ENCODE measurements at regions not wholly inside any gene's neighbourhood (a gene's known extent, or its start where the extent isn't known, plus 50 kb on each side); places are given as distances from the start of the nearest gene placed in this dataset.

DNA sequence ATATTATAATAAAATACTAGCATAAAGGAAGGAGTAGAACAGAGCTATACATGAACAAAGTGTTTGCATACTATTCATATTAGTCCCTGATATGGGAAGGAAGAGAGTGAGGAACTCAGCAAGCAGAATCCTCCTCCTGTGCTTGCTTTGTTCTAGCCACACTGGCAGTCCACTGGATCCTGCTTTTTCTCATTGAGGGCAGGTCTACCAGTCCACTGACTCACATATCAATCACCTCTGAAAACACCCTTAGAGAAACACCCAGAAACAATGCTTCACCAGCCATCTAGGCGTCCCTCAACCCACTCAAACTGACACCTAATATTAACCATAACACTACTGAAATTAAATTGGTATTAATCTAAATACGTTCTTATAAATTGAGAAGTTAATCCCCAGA, 1861.7 kb upstream of the SEL1L start:
- H3K4me3 ChIP-seq: no peak overlapping the region
- H3K36me3 ChIP-seq: no peaks in the 10 kb centered on the region
- no peaks in the 10 kb centered on the region for H3K27me3 ChIP-seq (replicated peaks; ENCODE audit: insufficient read depth)
- DNase-seq (ENCODE audit: low spot score): no peak
- no peak for TF ChIP-seq POLR2A (IDR thresholded peaks at IDR 0.05)
- TF ChIP-seq, protein P1, sequence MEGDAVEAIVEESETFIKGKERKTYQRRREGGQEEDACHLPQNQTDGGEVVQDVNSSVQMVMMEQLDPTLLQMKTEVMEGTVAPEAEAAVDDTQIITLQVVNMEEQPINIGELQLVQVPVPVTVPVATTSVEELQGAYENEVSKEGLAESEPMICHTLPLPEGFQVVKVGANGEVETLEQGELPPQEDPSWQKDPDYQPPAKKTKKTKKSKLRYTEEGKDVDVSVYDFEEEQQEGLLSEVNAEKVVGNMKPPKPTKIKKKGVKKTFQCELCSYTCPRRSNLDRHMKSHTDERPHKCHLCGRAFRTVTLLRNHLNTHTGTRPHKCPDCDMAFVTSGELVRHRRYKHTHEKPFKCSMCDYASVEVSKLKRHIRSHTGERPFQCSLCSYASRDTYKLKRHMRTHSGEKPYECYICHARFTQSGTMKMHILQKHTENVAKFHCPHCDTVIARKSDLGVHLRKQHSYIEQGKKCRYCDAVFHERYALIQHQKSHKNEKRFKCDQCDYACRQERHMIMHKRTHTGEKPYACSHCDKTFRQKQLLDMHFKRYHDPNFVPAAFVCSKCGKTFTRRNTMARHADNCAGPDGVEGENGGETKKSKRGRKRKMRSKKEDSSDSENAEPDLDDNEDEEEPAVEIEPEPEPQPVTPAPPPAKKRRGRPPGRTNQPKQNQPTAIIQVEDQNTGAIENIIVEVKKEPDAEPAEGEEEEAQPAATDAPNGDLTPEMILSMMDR (IDR thresholded peaks at IDR 0.05): no peak
- no peak for TF ChIP-seq POLR2AphosphoS5 (IDR thresholded peaks at IDR 0.05)
- H3K4me1 ChIP-seq (replicated peaks): no peaks in the 10 kb centered on the region
- no peaks in the 10 kb centered on the region for H3K9me3 ChIP-seq
- WGBS: 88% methylated on average over 2 of the region's 2 CpGs
- no peak overlapping the region for H3K27ac ChIP-seq
- intact Hi-C loops (cut with DNase I): no loop called here

DNA sequence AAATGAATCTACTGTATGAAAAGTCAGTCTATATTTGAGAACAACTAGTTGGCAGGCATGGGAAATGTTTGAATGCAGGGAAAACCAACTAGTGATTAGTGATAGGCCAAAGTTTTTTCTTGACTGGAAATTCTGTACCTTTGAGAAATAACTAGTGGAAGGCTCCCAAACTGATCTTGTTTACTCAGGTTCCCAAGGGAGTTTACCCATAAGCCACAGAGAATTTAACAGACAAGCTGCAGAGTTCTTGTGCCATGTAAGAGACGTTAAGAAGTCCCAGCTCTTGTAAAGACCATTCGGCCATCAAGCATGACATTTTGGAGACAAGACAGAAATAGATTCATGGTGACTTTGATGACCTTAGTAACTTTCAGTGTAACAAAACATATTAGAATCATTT, 1882.8 kb upstream of the SEL1L start:
- DNase-seq (ENCODE audit: low spot score): no peak
- H3K27ac ChIP-seq: no peak overlapping the region
- H3K4me3 ChIP-seq: no peak overlapping the region
- WGBS: 67% methylated on average over 2 of the region's 2 CpGs
- intact Hi-C loops (cut with DNase I): no loop called here
- H3K9me3 ChIP-seq: no peaks in the 10 kb centered on the region
- H3K36me3 ChIP-seq: no peaks in the 10 kb centered on the region
- no peaks in the 10 kb centered on the region for H3K4me1 ChIP-seq (replicated peaks)
- H3K27me3 ChIP-seq (replicated peaks; ENCODE audit: insufficient read depth): no peaks in the 10 kb centered on the region
- TF ChIP-seq, protein P1 (IDR thresholded peaks at IDR 0.05): no peak
- TF ChIP-seq POLR2A (IDR thresholded peaks at IDR 0.05) (no peak), POLR2AphosphoS5 (IDR thresholded peaks at IDR 0.05) (no peak)

DNA sequence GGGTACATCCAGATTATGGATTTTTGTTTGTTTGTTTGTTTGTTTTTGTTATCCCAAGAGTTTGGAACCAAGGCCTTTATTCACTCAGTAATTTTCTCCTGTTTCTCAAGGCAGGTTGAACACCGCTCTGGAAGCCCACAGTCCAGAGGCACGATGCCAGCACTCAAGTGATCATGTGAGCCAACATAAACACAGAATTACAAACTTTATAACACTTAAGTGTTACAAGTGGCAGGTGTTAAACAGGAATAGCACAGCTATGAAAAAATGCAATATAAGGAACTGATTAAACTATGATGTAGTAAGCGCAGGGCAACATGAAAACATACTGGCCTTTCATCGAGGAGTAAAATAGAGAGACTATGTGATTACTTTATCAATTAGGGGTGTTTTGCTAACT, 1885.8 kb upstream of the SEL1L start:
- DNase-seq (ENCODE audit: low spot score): no peak
- 61% methylated on average over 4 of the region's 4 CpGs for WGBS
- Histone ChIP-seq H3K9me3 (no peaks in the 10 kb centered on the region), H3K27ac (no peak overlapping the region), H3K4me1 (replicated peaks) (no peaks in the 10 kb centered on the region), H3K4me3 (no peak overlapping the region), H3K36me3 (no peaks in the 10 kb centered on the region), H3K27me3 (replicated peaks; ENCODE audit: insufficient read depth) (no peaks in the 10 kb centered on the region)
- intact Hi-C loops (cut with DNase I): no loop called here
- TF ChIP-seq, protein P1 (IDR thresholded peaks at IDR 0.05): no peak
- TF ChIP-seq POLR2A (IDR thresholded peaks at IDR 0.05): no peak
- TF ChIP-seq POLR2AphosphoS5 (IDR thresholded peaks at IDR 0.05): no peak

DNA sequence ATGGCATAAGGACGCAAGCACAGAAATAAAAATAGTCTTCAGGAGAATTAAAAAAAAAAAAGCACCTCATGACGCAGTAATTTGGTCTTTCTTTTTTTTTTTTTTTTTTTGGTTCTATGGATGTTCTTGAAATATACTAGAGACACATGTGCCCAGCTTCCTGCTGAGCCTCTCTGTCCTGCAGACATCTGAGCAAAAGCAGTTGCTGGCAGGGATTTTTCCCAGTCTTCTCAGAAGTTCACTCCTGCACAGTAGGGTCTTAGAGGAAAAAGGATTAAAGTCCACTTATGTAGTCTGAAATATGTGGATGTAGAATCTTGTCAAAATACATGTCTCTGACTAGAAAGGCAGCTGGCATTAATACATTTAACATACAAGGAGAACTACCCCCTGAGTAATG, 1888.1 kb upstream of the SEL1L start:
- H3K4me1 ChIP-seq (replicated peaks): no peaks in the 10 kb centered on the region
- 63% methylated on average over 2 of the region's 2 CpGs for WGBS

DNA sequence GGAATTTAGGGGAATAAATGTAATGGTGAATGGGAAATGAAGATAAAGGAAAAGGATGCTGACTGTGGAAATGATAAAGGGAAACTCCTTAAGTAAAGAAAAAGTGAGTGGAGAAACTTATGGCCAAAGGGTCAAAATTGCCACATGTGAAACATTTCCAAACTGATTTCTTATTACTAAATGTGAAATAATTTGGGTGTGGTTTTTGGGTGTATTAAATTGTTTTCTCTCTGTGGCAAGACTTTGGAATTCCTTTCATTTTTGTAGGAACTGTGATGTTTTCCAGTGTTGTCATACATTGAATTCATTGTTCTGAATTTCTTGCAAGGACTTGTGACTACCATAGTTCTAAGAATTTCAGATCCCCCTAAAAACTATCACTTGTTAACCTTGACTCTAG, 1891.5 kb upstream of the SEL1L start:
- Histone ChIP-seq H3K36me3 (no peaks in the 10 kb centered on the region), H3K4me3 (no peak overlapping the region), H3K4me1 (replicated peaks) (no peaks in the 10 kb centered on the region), H3K27ac (no peak overlapping the region), H3K27me3 (replicated peaks; ENCODE audit: insufficient read depth) (no peaks in the 10 kb centered on the region), H3K9me3 (no peaks in the 10 kb centered on the region)
- intact Hi-C loops (cut with DNase I): no loop called here
- TF ChIP-seq POLR2A (IDR thresholded peaks at IDR 0.05): no peak
- TF ChIP-seq POLR2AphosphoS5 (IDR thresholded peaks at IDR 0.05): no peak
- TF ChIP-seq, protein P1 (IDR thresholded peaks at IDR 0.05): no peak
- no peak for DNase-seq (ENCODE audit: low spot score)

More for the DNA sequence above, 1888.1 kb upstream of the SEL1L start:
- Histone ChIP-seq H3K36me3 (no peaks in the 10 kb centered on the region), H3K27me3 (replicated peaks; ENCODE audit: insufficient read depth) (no peaks in the 10 kb centered on the region), H3K4me3 (no peak overlapping the region), H3K27ac (no peak overlapping the region), H3K9me3 (no peaks in the 10 kb centered on the region)
- no peak for DNase-seq (ENCODE audit: low spot score)
- intact Hi-C loops (cut with DNase I): no loop called here
- no peak for TF ChIP-seq POLR2AphosphoS5 (IDR thresholded peaks at IDR 0.05)
- TF ChIP-seq POLR2A (IDR thresholded peaks at IDR 0.05): no peak
- TF ChIP-seq, protein P1 (IDR thresholded peaks at IDR 0.05): no peak

Measured in prostate gland (tissue), 2 donors.